ENCODE measurements at regions not wholly inside any gene's neighbourhood (a gene's known extent, or its start where the extent isn't known, plus 50 kb on each side); places are given as distances from the start of the nearest gene placed in this dataset.
"Not testable (repeated sequence)": the region's sequence is repeated elsewhere in the genome, so short reads cannot be mapped to it uniquely, and the experiment has no call there.

- not testable (repeated sequence) for TF ChIP-seq CTCF, POLR2A (IDR thresholded peaks at IDR 0.05)
Measured at GRCh38 chr3:195993671-195994070, 85.3 kb upstream of the TNK2 start.

All from tibial nerve (tissue), 3 donors.